Brain microvascular endothelial cell (primary cell): ENCODE measurements at regions not wholly inside any gene's neighbourhood (a gene's known extent, or its start where the extent isn't known, plus 50 kb on each side); places are given as distances from the start of the nearest gene placed in this dataset.

Experiments
- DNase-seq: peaks from one replicate; pipeline ENCODE4 v3.0.0-alpha.2; 2020
- H3K27ac ChIP-seq: fragments of 250-450 bp; sonication (Bioruptor Pico); 2 replicates; pipeline ENCODE4 v1.5.1; 2020; ENCODE audit warnings: mild to moderate bottlenecking, moderate library complexity
- H3K27me3 ChIP-seq: fragments of 250-450 bp; sonication (Bioruptor Pico); replicated peaks from 2 replicates; pipeline ENCODE4 v1.5.1; 2020; ENCODE audit warnings: mild to moderate bottlenecking
- H3K36me3 ChIP-seq: fragments of 250-450 bp; sonication (Bioruptor Pico); replicated peaks from 2 replicates; pipeline ENCODE4 v1.5.1; 2020; ENCODE audit warnings: mild to moderate bottlenecking
- H3K4me3 ChIP-seq: 2 replicates; pipeline ENCODE4 v1.5.1; 2011; ENCODE audit warnings: low read depth, mild to moderate bottlenecking, control low read depth, low read length, moderate library complexity
- CTCF ChIP-seq: IDR thresholded peaks from 2 replicates; pipeline ENCODE4 v1.5.1; 2011; ENCODE audit warnings: low read depth, mild to moderate bottlenecking, moderate library complexity, low read length, control low read depth, inconsistent platforms; ENCODE audit errors: missing control alignments
- in situ Hi-C: cut with HindIII; loops from 2 replicates; pipeline ENCODE4 v1.10.0; 2017; ENCODE audit warnings: low sequenced_read_pairs, low pct_ligation_motif_present

- no peak for TF ChIP-seq CTCF
Measured at GRCh38 chr15:87133704-87134103, 1054.0 kb downstream of the AGBL1 start.

GRCh38 chr15:87131067-87131466 is 1051.4 kb downstream of the AGBL1 start:
- Histone ChIP-seq H3K36me3 (no peaks in the 10 kb centered on the region), H3K4me3 (no peak overlapping the region), H3K27me3 (no peaks in the 10 kb centered on the region), H3K27ac (no peak overlapping the region)
- no peak for TF ChIP-seq CTCF
- in situ Hi-C loops: no loop called here
- no peak for DNase-seq

More at GRCh38 chr15:87133704-87134103, 1054.0 kb downstream of the AGBL1 start:
- in situ Hi-C loops: no loop called here
- Histone ChIP-seq H3K27me3 (no peaks in the 10 kb centered on the region), H3K4me3 (no peak overlapping the region), H3K36me3 (no peaks in the 10 kb centered on the region), H3K27ac (no peak overlapping the region)
- no peak for DNase-seq

- in situ Hi-C loops: no loop called here
- no peak for TF ChIP-seq CTCF
- no peaks in the 10 kb centered on the region for H3K27me3 ChIP-seq
- no peak overlapping the region for H3K27ac ChIP-seq
- H3K4me3 ChIP-seq: no peak overlapping the region
- no peaks in the 10 kb centered on the region for H3K36me3 ChIP-seq
- no peak for DNase-seq
Measured at GRCh38 chr15:87129916-87130315, 1050.2 kb downstream of the AGBL1 start.

GRCh38 chr15:87123676-87124382 is 1044.2 kb downstream of the AGBL1 start:
- TF ChIP-seq CTCF: no peak
- Histone ChIP-seq H3K27ac (no peak overlapping the region), H3K27me3 (no peaks in the 10 kb centered on the region), H3K36me3 (no peaks in the 10 kb centered on the region), H3K4me3 (no peak overlapping the region)
- DNase-seq: no peak
- in situ Hi-C loops: no loop called here

- in situ Hi-C loops: no loop called here
- Histone ChIP-seq H3K4me3 (no peak overlapping the region), H3K27ac (no peak overlapping the region), H3K27me3 (no peaks in the 10 kb centered on the region), H3K36me3 (no peaks in the 10 kb centered on the region)
- no peak for TF ChIP-seq CTCF
- DNase-seq: no peak
Measured at GRCh38 chr15:87121336-87121735, 1041.7 kb downstream of the AGBL1 start.

GRCh38 chr15:87120555-87120954 is 1040.9 kb downstream of the AGBL1 start:
- TF ChIP-seq CTCF: no peak
- no peak overlapping the region for H3K27ac ChIP-seq
- in situ Hi-C loops: no loop called here
- DNase-seq: no peak
- H3K36me3 ChIP-seq: no peaks in the 10 kb centered on the region
- no peak overlapping the region for H3K4me3 ChIP-seq
- H3K27me3 ChIP-seq: no peaks in the 10 kb centered on the region
